ENCODE measurements at regions not wholly inside any gene's neighbourhood (a gene's known extent, or its start where the extent isn't known, plus 50 kb on each side); places are given as distances from the start of the nearest gene placed in this dataset.

GRCh38 chr5:93196986-93197385, 384.0 kb downstream of the NR2F1-AS1 start (continued):
- no peak for TF ChIP-seq ZNF462 (CRISPR knock-in tag; IDR thresholded peaks at IDR 0.05)
- TF ChIP-seq STAT1 (IDR thresholded peaks at IDR 0.05; ENCODE audit: unreplicated experiment) = no peak
- TF ChIP-seq CTCF (conservative IDR thresholded peaks at IDR 0.05; ENCODE audit: low read depth in 2 of 2) = no peak
- TF ChIP-seq EZH2 (IDR thresholded peaks at IDR 0.05; ENCODE audit: low read depth, unreplicated experiment) = no peak

- H4K20me1 ChIP-seq (replicated peaks; ENCODE audit: insufficient read depth) = no peaks in the 10 kb centered on the region
- Mint-ChIP-seq H3K27ac (no peak overlapping the region), H3K9me3 (no peaks in the 10 kb centered on the region), H3K27me3 (ENCODE audit: insufficient read depth, low read depth, poor library complexity) (peaks cover 5% of the 10 kb centered on the region), H3K36me3 (ENCODE audit: low read depth) (no peaks in the 10 kb centered on the region), H3K4me1 (no peaks in the 10 kb centered on the region; the same call in 2 of the 3 replicates), H3K4me3 (no peak overlapping the region)
- H3K9me2 ChIP-seq (ENCODE audit: insufficient read depth) = no peaks in the 10 kb centered on the region
- no peaks in the 10 kb centered on the region for H3K79me2 ChIP-seq (replicated peaks; ENCODE audit: insufficient read depth)
- no peaks in the 10 kb centered on the region for H3K36me3 ChIP-seq (ENCODE audit: insufficient read depth)
- no peaks in the 10 kb centered on the region for H3F3A ChIP-seq (replicated peaks; ENCODE audit: low read depth)
- no peaks in the 10 kb centered on the region for H3K27me3 ChIP-seq (ENCODE audit: insufficient read depth)
- no peak for DNase-seq (ENCODE audit: low spot score)
- H3K4me1 ChIP-seq (ENCODE audit: insufficient read depth) = no peaks in the 10 kb centered on the region
- no peak overlapping the region for H3K4me3 ChIP-seq
- H2AFZ ChIP-seq = no peak overlapping the region
- H3K27ac ChIP-seq (ENCODE audit: low read depth) = no peak overlapping the region
- no peak overlapping the region for H3K4me2 ChIP-seq
- no peak for ATAC-seq
- no peak for TF ChIP-seq ZNF462 (CRISPR knock-in tag; IDR thresholded peaks at IDR 0.05)
- no peak for TF ChIP-seq EZH2phosphoT487 (IDR thresholded peaks at IDR 0.05; ENCODE audit: unreplicated experiment)
- no peak for TF ChIP-seq JUNB (IDR thresholded peaks at IDR 0.05; ENCODE audit: unreplicated experiment)
These were observed 387.3 kb downstream of the NR2F1-AS1 start for GRCh38 chr5:93193431-93194347.

All from GM23338 (cell line).